ENCODE measurements at regions not wholly inside any gene's neighbourhood (a gene's known extent, or its start where the extent isn't known, plus 50 kb on each side); places are given as distances from the start of the nearest gene placed in this dataset.
A peak's percentile ranks its signal among the peaks of the same experiment; 100 is the strongest.

- no peak for TF ChIP-seq CTCF (conservative IDR thresholded peaks at IDR 0.05; ENCODE audit: low read length)
- DNase-seq (ENCODE audit: low read depth), result no peak
- no peak overlapping the region for H3K4me3 ChIP-seq (ENCODE audit: low read length)
These were observed 103.8 kb upstream of the TJP1 start for GRCh38 chr15:29926083-29926388.

GRCh38 chr15:29925227-29926082, 103.2 kb upstream of the TJP1 start:
- DNase-seq (ENCODE audit: low read depth), result peak; percentile 55
- H3K4me3 ChIP-seq (ENCODE audit: low read length), result no peak overlapping the region
- TF ChIP-seq CTCF (conservative IDR thresholded peaks at IDR 0.05; ENCODE audit: low read length), result peak; percentile 67

- no peak for TF ChIP-seq CTCF (conservative IDR thresholded peaks at IDR 0.05; ENCODE audit: low read length)
- peak; percentile 71 for DNase-seq (ENCODE audit: low read depth)
- H3K4me3 ChIP-seq (ENCODE audit: low read length), result no peak overlapping the region
These were observed 102.5 kb upstream of the TJP1 start for GRCh38 chr15:29924750-29925149.

- DNase-seq (ENCODE audit: low read depth), result no peak
- no peak overlapping the region for H3K4me3 ChIP-seq (ENCODE audit: low read length)
- no peak for TF ChIP-seq CTCF (conservative IDR thresholded peaks at IDR 0.05; ENCODE audit: low read length)
These were observed 99.9 kb upstream of the TJP1 start for GRCh38 chr15:29922191-29922590.

- TF ChIP-seq CTCF (conservative IDR thresholded peaks at IDR 0.05; ENCODE audit: low read length), result no peak
- DNase-seq (ENCODE audit: low read depth), result no peak
- H3K4me3 ChIP-seq (ENCODE audit: low read length), result no peak overlapping the region
These were observed 98.9 kb upstream of the TJP1 start for GRCh38 chr15:29921130-29921601.

- TF ChIP-seq CTCF (conservative IDR thresholded peaks at IDR 0.05; ENCODE audit: low read length), result no peak
- no peak overlapping the region for H3K4me3 ChIP-seq (ENCODE audit: low read length)
- no peak for DNase-seq (ENCODE audit: low read depth)
These were observed 98.2 kb upstream of the TJP1 start for GRCh38 chr15:29920515-29920914.

- no peak overlapping the region for H3K4me3 ChIP-seq (ENCODE audit: low read length)
- TF ChIP-seq CTCF (conservative IDR thresholded peaks at IDR 0.05; ENCODE audit: low read length), result no peak
- no peak for DNase-seq (ENCODE audit: low read depth)
These were observed 97.2 kb upstream of the TJP1 start for GRCh38 chr15:29919380-29919881.
